NK-92 treated with Interleukin-12 subunit alpha and Interleukin-12 subunit beta, amount 100 ng/mL, for 24 hours (cell line): ENCODE measurements at regions not wholly inside any gene's neighbourhood (a gene's known extent, or its start where the extent isn't known, plus 50 kb on each side); places are given as distances from the start of the nearest gene placed in this dataset.

ENCODE experiments used
- DNase-seq: peaks from one replicate; lab custom pipeline; 2025; lab: John Stamatoyannopoulos, UW

GRCh38 chr4:188552741-188553275 is 413.6 kb downstream of the TRIML1 start:
- DNase-seq, result no peak

- DNase-seq, result no peak
Measured at GRCh38 chr4:188554413-188554812, 415.2 kb downstream of the TRIML1 start.

- no peak for DNase-seq
Measured at GRCh38 chr4:188573104-188573503, 433.9 kb downstream of the TRIML1 start.

GRCh38 chr4:188578657-188579056 is 439.4 kb downstream of the TRIML1 start:
- no peak for DNase-seq

- DNase-seq, result no peak
Measured at GRCh38 chr4:188596021-188596420, 456.8 kb downstream of the TRIML1 start.

GRCh38 chr4:188603646-188604045 is 464.4 kb downstream of the TRIML1 start:
- no peak for DNase-seq

GRCh38 chr4:188606635-188607034 is 467.4 kb downstream of the TRIML1 start:
- DNase-seq, result no peak

- no peak for DNase-seq
Measured at GRCh38 chr4:188611143-188611542, 471.9 kb downstream of the TRIML1 start.

GRCh38 chr4:188612659-188613058 is 473.4 kb downstream of the TRIML1 start:
- no peak for DNase-seq

- DNase-seq, result no peak
Measured at GRCh38 chr4:188613976-188614375, 474.7 kb downstream of the TRIML1 start.

GRCh38 chr4:188619456-188620149 is 480.4 kb downstream of the TRIML1 start:
- DNase-seq, result no peak

GRCh38 chr4:188620608-188621007 is 481.4 kb downstream of the TRIML1 start:
- no peak for DNase-seq

- no peak for DNase-seq
Measured at GRCh38 chr4:188623314-188623854, 484.1 kb downstream of the TRIML1 start.

GRCh38 chr4:188624370-188624769 is 485.1 kb downstream of the TRIML1 start:
- DNase-seq, result no peak

- no peak for DNase-seq
Measured at GRCh38 chr4:188627892-188628291, 488.7 kb downstream of the TRIML1 start.

GRCh38 chr4:188639479-188640100 is 500.3 kb downstream of the TRIML1 start:
- DNase-seq, result no peak

- DNase-seq, result no peak
Measured at GRCh38 chr4:188647820-188648370, 508.7 kb downstream of the TRIML1 start.

GRCh38 chr4:188649635-188650034 is 510.4 kb downstream of the TRIML1 start:
- no peak for DNase-seq

GRCh38 chr4:188650516-188650915 is 511.3 kb downstream of the TRIML1 start:
- no peak for DNase-seq

- no peak for DNase-seq
Measured at GRCh38 chr4:188657365-188657764, 518.1 kb downstream of the TRIML1 start.

GRCh38 chr4:188658958-188659522 is 519.8 kb downstream of the TRIML1 start:
- DNase-seq, result no peak

- DNase-seq, result no peak
Measured at GRCh38 chr4:188660796-188661195, 521.6 kb downstream of the TRIML1 start.

- DNase-seq, result no peak
Measured at GRCh38 chr4:188661502-188661901, 522.3 kb downstream of the TRIML1 start.
